ENCODE measurements at regions not wholly inside any gene's neighbourhood (a gene's known extent, or its start where the extent isn't known, plus 50 kb on each side); places are given as distances from the start of the nearest gene placed in this dataset.

- Histone ChIP-seq H3K4me2 (ENCODE audit: low read length, poor library complexity, severe bottlenecking) (no peak overlapping the region), H3K36me3 (ENCODE audit: control insufficient read depth in 1 of 2, insufficient read depth in 2 of 2, low read depth in 1 of 2, low read length in 2 of 2) (no peaks in the 10 kb centered on the region), H2BK15ac (ENCODE audit: low read depth, poor library complexity, severe bottlenecking) (no peak overlapping the region), H3K4me3 (ENCODE audit: insufficient read depth in 1 of 2, low read depth in 1 of 2, low read length in 2 of 2) (no peak overlapping the region), H3K27me3 (ENCODE audit: control insufficient read depth in 1 of 2, insufficient read depth in 1 of 2, low read length in 2 of 2) (no peaks in the 10 kb centered on the region), H3K18ac (ENCODE audit: low read depth in 1 of 2, low read length in 2 of 2) (no peak overlapping the region), H3K23ac (ENCODE audit: low read length in 2 of 2) (no peak overlapping the region), H2BK12ac (ENCODE audit: low read length in 2 of 2) (no peak overlapping the region), H3K27ac (ENCODE audit: low read length, poor library complexity, severe bottlenecking) (no peak overlapping the region), H3K14ac (ENCODE audit: low read length in 2 of 2) (no peak overlapping the region), H2BK120ac (ENCODE audit: low read depth, low read length) (no peak overlapping the region), H2AK5ac (ENCODE audit: low read length, severe bottlenecking) (no peak overlapping the region), H3K4ac (ENCODE audit: low read depth in 1 of 2, low read length in 2 of 2) (no peak overlapping the region), H3K79me1 (replicated peaks; ENCODE audit: low read length, poor library complexity, severe bottlenecking) (no peaks in the 10 kb centered on the region), H3K9ac (ENCODE audit: low read length) (no peak overlapping the region), H4K91ac (ENCODE audit: low read length) (no peak overlapping the region), H2BK5ac (ENCODE audit: low read depth, low read length, poor library complexity, severe bottlenecking) (no peak overlapping the region), H3K9me3 (ENCODE audit: control insufficient read depth, low read length) (no peaks in the 10 kb centered on the region), H2AFZ (ENCODE audit: low read depth, low read length) (no peak overlapping the region), H4K8ac (ENCODE audit: low read length) (no peak overlapping the region), H3K4me1 (ENCODE audit: control insufficient read depth, insufficient read depth, low read depth, low read length) (no peaks in the 10 kb centered on the region)
- DNase-seq = no peak
- 72% methylated on average over 8 of the region's 8 CpGs for WGBS
These were observed 64.5 kb upstream of the LARGE1 start for GRCh38 chr22:33984656-33985285.

- H3K4ac ChIP-seq (ENCODE audit: low read depth in 1 of 2, low read length in 2 of 2) = no peak overlapping the region
- DNase-seq = no peak
- WGBS = 69% methylated on average over 3 of the region's 4 CpGs
- no peaks in the 10 kb centered on the region for H3K4me1 ChIP-seq (ENCODE audit: control insufficient read depth, insufficient read depth, low read depth, low read length)
- H3K18ac ChIP-seq (ENCODE audit: low read depth in 1 of 2, low read length in 2 of 2) = no peak overlapping the region
- H3K27me3 ChIP-seq (ENCODE audit: control insufficient read depth in 1 of 2, insufficient read depth in 1 of 2, low read length in 2 of 2) = no peaks in the 10 kb centered on the region
- H3K23ac ChIP-seq (ENCODE audit: low read length in 2 of 2) = no peak overlapping the region
- no peak overlapping the region for H2BK5ac ChIP-seq (ENCODE audit: low read depth, low read length, poor library complexity, severe bottlenecking)
- H3K9me3 ChIP-seq (ENCODE audit: control insufficient read depth, low read length) = no peaks in the 10 kb centered on the region
- H3K27ac ChIP-seq (ENCODE audit: low read length, poor library complexity, severe bottlenecking) = no peak overlapping the region
- H2BK15ac ChIP-seq (ENCODE audit: low read depth, poor library complexity, severe bottlenecking) = no peak overlapping the region
- no peak overlapping the region for H3K4me2 ChIP-seq (ENCODE audit: low read length, poor library complexity, severe bottlenecking)
- no peak overlapping the region for H2BK120ac ChIP-seq (ENCODE audit: low read depth, low read length)
- no peak overlapping the region for H2BK12ac ChIP-seq (ENCODE audit: low read length in 2 of 2)
- H3K4me3 ChIP-seq (ENCODE audit: insufficient read depth in 1 of 2, low read depth in 1 of 2, low read length in 2 of 2) = no peak overlapping the region
- no peak overlapping the region for H3K14ac ChIP-seq (ENCODE audit: low read length in 2 of 2)
- H3K79me1 ChIP-seq (replicated peaks; ENCODE audit: low read length, poor library complexity, severe bottlenecking) = no peaks in the 10 kb centered on the region
- H4K8ac ChIP-seq (ENCODE audit: low read length) = no peak overlapping the region
- no peak overlapping the region for H2AFZ ChIP-seq (ENCODE audit: low read depth, low read length)
- no peak overlapping the region for H3K9ac ChIP-seq (ENCODE audit: low read length)
- H4K91ac ChIP-seq (ENCODE audit: low read length) = no peak overlapping the region
- H3K36me3 ChIP-seq (ENCODE audit: control insufficient read depth in 1 of 2, insufficient read depth in 2 of 2, low read depth in 1 of 2, low read length in 2 of 2) = no peaks in the 10 kb centered on the region
- H2AK5ac ChIP-seq (ENCODE audit: low read length, severe bottlenecking) = no peak overlapping the region
These were observed 65.2 kb upstream of the LARGE1 start for GRCh38 chr22:33985506-33985905.

- Histone ChIP-seq H3K23ac (ENCODE audit: low read length in 2 of 2) (no peak overlapping the region), H3K9me3 (ENCODE audit: control insufficient read depth, low read length) (no peaks in the 10 kb centered on the region), H3K14ac (ENCODE audit: low read length in 2 of 2) (no peak overlapping the region), H2AFZ (ENCODE audit: low read depth, low read length) (no peak overlapping the region), H3K27ac (ENCODE audit: low read length, poor library complexity, severe bottlenecking) (no peak overlapping the region), H3K4me3 (ENCODE audit: insufficient read depth in 1 of 2, low read depth in 1 of 2, low read length in 2 of 2) (no peak overlapping the region), H4K8ac (ENCODE audit: low read length) (no peak overlapping the region), H2BK12ac (ENCODE audit: low read length in 2 of 2) (no peak overlapping the region), H3K18ac (ENCODE audit: low read depth in 1 of 2, low read length in 2 of 2) (no peak overlapping the region), H3K4me2 (ENCODE audit: low read length, poor library complexity, severe bottlenecking) (no peak overlapping the region), H2AK5ac (ENCODE audit: low read length, severe bottlenecking) (no peak overlapping the region), H3K79me1 (replicated peaks; ENCODE audit: low read length, poor library complexity, severe bottlenecking) (no peaks in the 10 kb centered on the region), H3K4ac (ENCODE audit: low read depth in 1 of 2, low read length in 2 of 2) (no peak overlapping the region), H3K27me3 (ENCODE audit: control insufficient read depth in 1 of 2, insufficient read depth in 1 of 2, low read length in 2 of 2) (no peaks in the 10 kb centered on the region), H3K9ac (ENCODE audit: low read length) (no peak overlapping the region), H2BK120ac (ENCODE audit: low read depth, low read length) (no peak overlapping the region), H4K91ac (ENCODE audit: low read length) (no peak overlapping the region), H2BK15ac (ENCODE audit: low read depth, poor library complexity, severe bottlenecking) (no peak overlapping the region), H3K4me1 (ENCODE audit: control insufficient read depth, insufficient read depth, low read depth, low read length) (no peaks in the 10 kb centered on the region), H2BK5ac (ENCODE audit: low read depth, low read length, poor library complexity, severe bottlenecking) (no peak overlapping the region), H3K36me3 (ENCODE audit: control insufficient read depth in 1 of 2, insufficient read depth in 2 of 2, low read depth in 1 of 2, low read length in 2 of 2) (no peaks in the 10 kb centered on the region)
- 85% methylated on average over 6 of the region's 6 CpGs for WGBS
- DNase-seq = no peak
These were observed 66.0 kb upstream of the LARGE1 start for GRCh38 chr22:33986167-33986771.

GRCh38 chr22:33986954-33987353 lies 66.7 kb upstream of the LARGE1 start:
- no peak overlapping the region for H3K27ac ChIP-seq (ENCODE audit: low read length, poor library complexity, severe bottlenecking)
- H2BK5ac ChIP-seq (ENCODE audit: low read depth, low read length, poor library complexity, severe bottlenecking) = no peak overlapping the region
- H2BK120ac ChIP-seq (ENCODE audit: low read depth, low read length) = no peak overlapping the region
- H3K4me2 ChIP-seq (ENCODE audit: low read length, poor library complexity, severe bottlenecking) = no peak overlapping the region
- no peak overlapping the region for H3K4ac ChIP-seq (ENCODE audit: low read depth in 1 of 2, low read length in 2 of 2)
- H3K9me3 ChIP-seq (ENCODE audit: control insufficient read depth, low read length) = no peaks in the 10 kb centered on the region
- no peak overlapping the region for H3K14ac ChIP-seq (ENCODE audit: low read length in 2 of 2)
- H3K27me3 ChIP-seq (ENCODE audit: control insufficient read depth in 1 of 2, insufficient read depth in 1 of 2, low read length in 2 of 2) = no peaks in the 10 kb centered on the region
- no peaks in the 10 kb centered on the region for H3K36me3 ChIP-seq (ENCODE audit: control insufficient read depth in 1 of 2, insufficient read depth in 2 of 2, low read depth in 1 of 2, low read length in 2 of 2)
- no peak overlapping the region for H2BK15ac ChIP-seq (ENCODE audit: low read depth, poor library complexity, severe bottlenecking)
- no peak overlapping the region for H2BK12ac ChIP-seq (ENCODE audit: low read length in 2 of 2)
- H2AK5ac ChIP-seq (ENCODE audit: low read length, severe bottlenecking) = no peak overlapping the region
- no peak overlapping the region for H4K91ac ChIP-seq (ENCODE audit: low read length)
- H3K79me1 ChIP-seq (replicated peaks; ENCODE audit: low read length, poor library complexity, severe bottlenecking) = no peaks in the 10 kb centered on the region
- H3K18ac ChIP-seq (ENCODE audit: low read depth in 1 of 2, low read length in 2 of 2) = no peak overlapping the region
- H3K23ac ChIP-seq (ENCODE audit: low read length in 2 of 2) = no peak overlapping the region
- no peaks in the 10 kb centered on the region for H3K4me1 ChIP-seq (ENCODE audit: control insufficient read depth, insufficient read depth, low read depth, low read length)
- H2AFZ ChIP-seq (ENCODE audit: low read depth, low read length) = no peak overlapping the region
- no peak overlapping the region for H3K4me3 ChIP-seq (ENCODE audit: insufficient read depth in 1 of 2, low read depth in 1 of 2, low read length in 2 of 2)
- no peak overlapping the region for H4K8ac ChIP-seq (ENCODE audit: low read length)
- WGBS = 45% methylated on average over 5 of the region's 5 CpGs
- no peak for DNase-seq
- no peak overlapping the region for H3K9ac ChIP-seq (ENCODE audit: low read length)

Data from mesenchymal stem cell (in vitro differentiated cells and primary cell).